Gastroesophageal sphincter (tissue), 4 donors: ENCODE measurements at regions not wholly inside any gene's neighbourhood (a gene's known extent, or its start where the extent isn't known, plus 50 kb on each side); places are given as distances from the start of the nearest gene placed in this dataset.

ENCODE experiments used
- ATAC-seq: fragments of 150-250 bp; one replicate; pipeline ENCODE4 v1.9.1; 2016; ENCODE audit warnings: mild to moderate bottlenecking, moderate library complexity
- H3K27ac ChIP-seq, 4 donors: fragments of 200-600 bp; sonication (generic) in 3 of 4; 1 replicate in 3 of 4; 2 replicates in 1 of 4; pipeline ENCODE4 v1.5.1; 2016 to 2019
- H3K27me3 ChIP-seq: fragments of 200-600 bp; sonication (generic); one replicate; pipeline ENCODE4 v1.5.1; 2019
- H3K36me3 ChIP-seq, 2 donors: fragments of 200-600 bp; sonication (generic); one replicate each; pipeline ENCODE4 v1.5.1; 2019; ENCODE audit warnings: control low read depth in 1 of 2
- H3K4me1 ChIP-seq, 3 donors: fragments of 200-600 bp; sonication (generic); 1 replicate in 2 of 3; 2 replicates in 1 of 3; pipeline ENCODE4 v1.5.1; 2016 to 2019; ENCODE audit warnings: control low read depth in 2 of 3
- H3K4me3 ChIP-seq, 2 donors: fragments of 200-600 bp; sonication (generic); one replicate each; pipeline ENCODE4 v1.5.1; 2019; ENCODE audit warnings: mild to moderate bottlenecking in 1 of 2, moderate library complexity in 1 of 2
- H3K9me3 ChIP-seq, 3 donors: fragments of 200-600 bp; sonication (generic); one replicate each; pipeline ENCODE4 v1.5.1; 2017 to 2019; ENCODE audit warnings: control low read depth in 2 of 3
- CTCF ChIP-seq, 4 experiments: fragments of 200-600 bp in 2 of 4; fragments of 450-650 bp in 2 of 4; sonication (generic) in 1 of 4; IDR thresholded peaks; one replicate each; pipeline ENCODE4 v1.5.1; 2017 to 2019; ENCODE audit warnings: antibody characterized with exemption in 4 of 4, mild to moderate bottlenecking in 2 of 4, moderate library complexity in 2 of 4
- EP300 ChIP-seq: sonication (generic); formaldehyde crosslinking; IDR thresholded peaks from one replicate; pipeline ENCODE4 v1.6.1; 2017; ENCODE audit warnings: antibody characterized with exemption, mild to moderate bottlenecking
- POLR2A ChIP-seq, 2 donors: fragments of 450-650 bp; IDR thresholded peaks; one replicate each; pipeline ENCODE4 v1.6.1; 2017; ENCODE audit warnings: antibody characterized with exemption in 2 of 2, mild to moderate bottlenecking in 2 of 2, moderate library complexity in 1 of 2
- POLR2AphosphoS5 ChIP-seq: sonication (generic); formaldehyde crosslinking; IDR thresholded peaks from one replicate; pipeline ENCODE4 v1.6.1; 2017; ENCODE audit warnings: antibody characterized with exemption
- WGBS, 2 donors: methylation state at CpG; one replicate each; pipeline ENCODE4 v1.1.5; 2018; ENCODE audit warnings: low coverage in 1 of 2; 5-methylcytosine and 5-hydroxymethylcytosine counted together

GRCh38 chr17:49903523-49903922, 55.7 kb upstream of the TAC4 start:
- peaks cover 72% of the 10 kb centered on the region for H3K27me3 ChIP-seq
- no CpG with 5 or more reads among the region's 5 CpGs for WGBS, 2 donors
- no peak overlapping the region for H3K4me3 ChIP-seq
- no peak overlapping the region for H3K27ac ChIP-seq
- peaks cover 0 to 6% (median 2%) of the 10 kb centered on the region in 3 donors for H3K4me1 ChIP-seq
- ATAC-seq: no peak
- no peak for TF ChIP-seq CTCF (IDR thresholded peaks at IDR 0.05)
- no peak for TF ChIP-seq POLR2AphosphoS5
- TF ChIP-seq EP300: no peak
- TF ChIP-seq POLR2A (IDR thresholded peaks at IDR 0.05): no peak
- no peaks in the 10 kb centered on the region for H3K9me3 ChIP-seq
- no peaks in the 10 kb centered on the region for H3K36me3 ChIP-seq

GRCh38 chr17:49904893-49905292, 57.0 kb upstream of the TAC4 start:
- ATAC-seq: no peak
- H3K27me3 ChIP-seq: peaks cover 86% of the 10 kb centered on the region
- H3K4me1 ChIP-seq: peaks cover 0 to 6% (median 2%) of the 10 kb centered on the region in 3 donors
- no peak overlapping the region for H3K4me3 ChIP-seq
- WGBS, 2 donors: 77 to 78% methylated on average over 9 of the region's 9 CpGs
- no peaks in the 10 kb centered on the region for H3K9me3 ChIP-seq
- no peak for TF ChIP-seq POLR2AphosphoS5
- no peak for TF ChIP-seq POLR2A (IDR thresholded peaks at IDR 0.05)
- no peak for TF ChIP-seq EP300
- TF ChIP-seq CTCF (IDR thresholded peaks at IDR 0.05): no peak
- no peaks in the 10 kb centered on the region for H3K36me3 ChIP-seq
- no peak overlapping the region for H3K27ac ChIP-seq

- Histone ChIP-seq H3K4me3 (no peak overlapping the region), H3K36me3 (no peaks in the 10 kb centered on the region), H3K9me3 (no peaks in the 10 kb centered on the region), H3K27ac (no peak overlapping the region), H3K4me1 (peaks cover 0 to 14% (median 9%) of the 10 kb centered on the region in 3 donors), H3K27me3 (peaks cover 97% of the 10 kb centered on the region)
- WGBS, 2 donors: 25% methylated on average over 2 of the region's 10 CpGs; no CpG with 5 or more reads in 1 of the 2 donors
- no peak for ATAC-seq
- TF ChIP-seq POLR2A (IDR thresholded peaks at IDR 0.05) (no peak), EP300 (no peak)
Observed at GRCh38 chr17:49906531-49907136, 58.8 kb upstream of the TAC4 start.

GRCh38 chr17:49907279-49907678, 59.4 kb upstream of the TAC4 start:
- Histone ChIP-seq H3K27me3 (peaks cover 97% of the 10 kb centered on the region), H3K9me3 (no peaks in the 10 kb centered on the region), H3K4me3 (no peak overlapping the region), H3K4me1 (peaks cover 0 to 10% (median 7%) of the 10 kb centered on the region in 3 donors), H3K27ac (no peak overlapping the region), H3K36me3 (no peaks in the 10 kb centered on the region)
- no peak for ATAC-seq
- 35% methylated on average over 6 of the region's 8 CpGs; no CpG with 5 or more reads in 1 of the 2 donors for WGBS, 2 donors
- TF ChIP-seq CTCF (IDR thresholded peaks at IDR 0.05): no peak
- no peak for TF ChIP-seq EP300
- TF ChIP-seq POLR2A (IDR thresholded peaks at IDR 0.05): no peak
- no peak for TF ChIP-seq POLR2AphosphoS5

GRCh38 chr17:49908782-49909714, 59.9 kb upstream of the DLX4 start:
- 45 to 83% methylated on average over 1 to 6 of the region's 23 CpGs for WGBS, 2 donors
- peaks cover 97% of the 10 kb centered on the region for H3K27me3 ChIP-seq
- H3K9me3 ChIP-seq: no peaks in the 10 kb centered on the region
- ATAC-seq: no peak
- no peak overlapping the region for H3K27ac ChIP-seq
- TF ChIP-seq EP300 (no peak), POLR2AphosphoS5 (no peak), POLR2A (IDR thresholded peaks at IDR 0.05) (no peak)
- peaks cover 0 to 8% (median 7%) of the 10 kb centered on the region in 3 donors for H3K4me1 ChIP-seq
- H3K36me3 ChIP-seq: no peaks in the 10 kb centered on the region
- no peak overlapping the region for H3K4me3 ChIP-seq
